GM12872 (cell line): ENCODE measurements at regions not wholly inside any gene's neighbourhood (a gene's known extent, or its start where the extent isn't known, plus 50 kb on each side); places are given as distances from the start of the nearest gene placed in this dataset.

Source experiments
- CTCF ChIP-seq: IDR thresholded peaks from 3 replicates; pipeline ENCODE4 v1.5.1; 2011; ENCODE audit warnings: low read depth, mild to moderate bottlenecking, low read length, moderate library complexity; ENCODE audit not compliant: insufficient read depth

- TF ChIP-seq CTCF, result no peak
Measured at GRCh38 chr4:115687052-115687755, 573.8 kb upstream of the NDST4 start.

GRCh38 chr4:115678425-115678941 is 565.1 kb upstream of the NDST4 start:
- TF ChIP-seq CTCF, result no peak

- no peak for TF ChIP-seq CTCF
Measured at GRCh38 chr4:115675719-115676118, 562.3 kb upstream of the NDST4 start.

GRCh38 chr4:115674485-115674884 is 561.1 kb upstream of the NDST4 start:
- no peak for TF ChIP-seq CTCF

GRCh38 chr4:115671581-115671980 is 558.2 kb upstream of the NDST4 start:
- TF ChIP-seq CTCF, result no peak

- no peak for TF ChIP-seq CTCF
Measured at GRCh38 chr4:115670930-115671329, 557.5 kb upstream of the NDST4 start.

GRCh38 chr4:115668396-115668795 is 555.0 kb upstream of the NDST4 start:
- no peak for TF ChIP-seq CTCF
